ENCODE measurements at regions not wholly inside any gene's neighbourhood (a gene's known extent, or its start where the extent isn't known, plus 50 kb on each side); places are given as distances from the start of the nearest gene placed in this dataset.

GRCh38 chr20:11119573-11119972, 445.8 kb upstream of the JAG1 start:
- Histone ChIP-seq H3K4me2 (ENCODE audit: low read length) (no peak overlapping the region), H2AFZ (ENCODE audit: low read depth, low read length) (no peak overlapping the region), H3K36me3 (ENCODE audit: insufficient read depth, low read length) (no peaks in the 10 kb centered on the region), H3K9me3 (ENCODE audit: low read length) (no peaks in the 10 kb centered on the region), H3K27ac (ENCODE audit: low read length) (no peak overlapping the region), H3K9me2 (ENCODE audit: insufficient read depth, low read length) (no peaks in the 10 kb centered on the region), H4K20me1 (ENCODE audit: insufficient read depth) (no peaks in the 10 kb centered on the region), H3K79me2 (replicated peaks; ENCODE audit: insufficient read depth, low read length) (no peaks in the 10 kb centered on the region), H3F3A (ENCODE audit: insufficient read depth, low read length, poor library complexity, severe bottlenecking) (no peaks in the 10 kb centered on the region), H3K4me3 (ENCODE audit: low read length) (no peak overlapping the region), H3K27me3 (ENCODE audit: insufficient read depth, low read depth, low read length) (no peaks in the 10 kb centered on the region), H3K9ac (ENCODE audit: low read length) (no peak overlapping the region)
- TF ChIP-seq REST (IDR thresholded peaks at IDR 0.05; ENCODE audit: borderline replicate concordance) (no peak), POLR2AphosphoS5 (IDR thresholded peaks at IDR 0.05) (no peak), MXI1 (conservative IDR thresholded peaks at IDR 0.05; ENCODE audit: poor library complexity, severe bottlenecking) (no peak), SMC3 (conservative IDR thresholded peaks at IDR 0.05; ENCODE audit: poor library complexity) (no peak), EZH2 (IDR thresholded peaks at IDR 0.05; ENCODE audit: borderline replicate concordance, insufficient read depth, low read length, poor library complexity, severe bottlenecking) (no peak), CTCF (IDR thresholded peaks at IDR 0.05; ENCODE audit: poor library complexity, severe bottlenecking) (no peak), TAF1 (IDR thresholded peaks at IDR 0.05; ENCODE audit: low read depth) (no peak), RAD21 (conservative IDR thresholded peaks at IDR 0.05) (no peak), EP300 (conservative IDR thresholded peaks at IDR 0.05; ENCODE audit: poor library complexity, severe bottlenecking) (no peak)

GRCh38 chr20:11120431-11120830, 446.6 kb upstream of the JAG1 start:
- no peaks in the 10 kb centered on the region for H3K27me3 ChIP-seq (ENCODE audit: insufficient read depth, low read depth, low read length)
- TF ChIP-seq MXI1 (conservative IDR thresholded peaks at IDR 0.05; ENCODE audit: poor library complexity, severe bottlenecking): no peak
- TF ChIP-seq SMC3 (conservative IDR thresholded peaks at IDR 0.05; ENCODE audit: poor library complexity): no peak
- no peak for TF ChIP-seq POLR2AphosphoS5 (IDR thresholded peaks at IDR 0.05)
- no peak for TF ChIP-seq TAF1 (IDR thresholded peaks at IDR 0.05; ENCODE audit: low read depth)
- no peak for TF ChIP-seq CTCF (IDR thresholded peaks at IDR 0.05; ENCODE audit: poor library complexity, severe bottlenecking)
- no peak for TF ChIP-seq EZH2 (IDR thresholded peaks at IDR 0.05; ENCODE audit: borderline replicate concordance, insufficient read depth, low read length, poor library complexity, severe bottlenecking)
- TF ChIP-seq REST (IDR thresholded peaks at IDR 0.05; ENCODE audit: borderline replicate concordance): no peak
- no peak for TF ChIP-seq EP300 (conservative IDR thresholded peaks at IDR 0.05; ENCODE audit: poor library complexity, severe bottlenecking)
- no peak for TF ChIP-seq RAD21 (conservative IDR thresholded peaks at IDR 0.05)
- no peaks in the 10 kb centered on the region for H3K36me3 ChIP-seq (ENCODE audit: insufficient read depth, low read length)
- no peaks in the 10 kb centered on the region for H3K79me2 ChIP-seq (replicated peaks; ENCODE audit: insufficient read depth, low read length)
- no peaks in the 10 kb centered on the region for H3K9me2 ChIP-seq (ENCODE audit: insufficient read depth, low read length)
- H3K9ac ChIP-seq (ENCODE audit: low read length): no peak overlapping the region
- H3K4me3 ChIP-seq (ENCODE audit: low read length): no peak overlapping the region
- no peaks in the 10 kb centered on the region for H3K9me3 ChIP-seq (ENCODE audit: low read length)
- H3K27ac ChIP-seq (ENCODE audit: low read length): no peak overlapping the region
- H4K20me1 ChIP-seq (ENCODE audit: insufficient read depth): no peaks in the 10 kb centered on the region
- no peaks in the 10 kb centered on the region for H3F3A ChIP-seq (ENCODE audit: insufficient read depth, low read length, poor library complexity, severe bottlenecking)
- no peak overlapping the region for H3K4me2 ChIP-seq (ENCODE audit: low read length)
- no peak overlapping the region for H2AFZ ChIP-seq (ENCODE audit: low read depth, low read length)

Measured in neural cell (in vitro differentiated cells).